Chondrocyte (in vitro differentiated cells): ENCODE measurements at regions not wholly inside any gene's neighbourhood (a gene's known extent, or its start where the extent isn't known, plus 50 kb on each side); places are given as distances from the start of the nearest gene placed in this dataset.
"Not testable (repeated sequence)": the region's sequence is repeated elsewhere in the genome, so short reads cannot be mapped to it uniquely, and the experiment has no call there.

Experiments used
- DNase-seq: peaks from one replicate; pipeline ENCODE4 v3.0.0; 2021; ENCODE audit warnings: mixed read lengths, low spot score
- H3K27ac Mint-ChIP-seq: one replicate; pipeline ENCODE4 v1.8.0; 2021; ENCODE audit warnings: mild to moderate bottlenecking, moderate library complexity, mixed read lengths; ENCODE audit not compliant: unreplicated experiment
- H3K27me3 Mint-ChIP-seq: 2 replicates; pipeline ENCODE4 v1.8.0; 2021; ENCODE audit warnings: low read depth, mixed read lengths
- H3K36me3 Mint-ChIP-seq: 2 replicates; pipeline ENCODE4 v1.8.0; 2021; ENCODE audit warnings: low read depth, mixed read lengths
- H3K4me1 Mint-ChIP-seq: 2 replicates; pipeline ENCODE4 v1.8.0; 2021; ENCODE audit warnings: low read depth, mild to moderate bottlenecking, mixed read lengths
- H3K4me3 Mint-ChIP-seq: one replicate; pipeline ENCODE4 v1.8.0; 2021; ENCODE audit warnings: mild to moderate bottlenecking, moderate library complexity, mixed read lengths; ENCODE audit not compliant: unreplicated experiment
- H3K9me3 Mint-ChIP-seq: 2 replicates; pipeline ENCODE4 v1.8.0; 2021; ENCODE audit warnings: low read depth, mixed read lengths
- TF ChIP-seq, protein P1 (sequence below): fragments of 200-600 bp; sonication (generic); IDR thresholded peaks from 2 replicates; pipeline ENCODE4 v1.5.0; 2021; ENCODE audit warnings: antibody characterized with exemption, mild to moderate bottlenecking, moderate library complexity

- DNase-seq, result no peak
- Mint-ChIP-seq H3K36me3 (no peaks in the 10 kb centered on the region), H3K4me1 (no peaks in the 10 kb centered on the region), H3K27me3 (no peaks in the 10 kb centered on the region), H3K27ac (no peak overlapping the region), H3K9me3 (peaks cover 12% of the 10 kb centered on the region), H3K4me3 (no peak overlapping the region)
- TF ChIP-seq, protein P1, sequence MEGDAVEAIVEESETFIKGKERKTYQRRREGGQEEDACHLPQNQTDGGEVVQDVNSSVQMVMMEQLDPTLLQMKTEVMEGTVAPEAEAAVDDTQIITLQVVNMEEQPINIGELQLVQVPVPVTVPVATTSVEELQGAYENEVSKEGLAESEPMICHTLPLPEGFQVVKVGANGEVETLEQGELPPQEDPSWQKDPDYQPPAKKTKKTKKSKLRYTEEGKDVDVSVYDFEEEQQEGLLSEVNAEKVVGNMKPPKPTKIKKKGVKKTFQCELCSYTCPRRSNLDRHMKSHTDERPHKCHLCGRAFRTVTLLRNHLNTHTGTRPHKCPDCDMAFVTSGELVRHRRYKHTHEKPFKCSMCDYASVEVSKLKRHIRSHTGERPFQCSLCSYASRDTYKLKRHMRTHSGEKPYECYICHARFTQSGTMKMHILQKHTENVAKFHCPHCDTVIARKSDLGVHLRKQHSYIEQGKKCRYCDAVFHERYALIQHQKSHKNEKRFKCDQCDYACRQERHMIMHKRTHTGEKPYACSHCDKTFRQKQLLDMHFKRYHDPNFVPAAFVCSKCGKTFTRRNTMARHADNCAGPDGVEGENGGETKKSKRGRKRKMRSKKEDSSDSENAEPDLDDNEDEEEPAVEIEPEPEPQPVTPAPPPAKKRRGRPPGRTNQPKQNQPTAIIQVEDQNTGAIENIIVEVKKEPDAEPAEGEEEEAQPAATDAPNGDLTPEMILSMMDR, result no peak
Observed at GRCh38 chrX:1700757-1701156, 85.9 kb downstream of the ASMT start.

DNA sequence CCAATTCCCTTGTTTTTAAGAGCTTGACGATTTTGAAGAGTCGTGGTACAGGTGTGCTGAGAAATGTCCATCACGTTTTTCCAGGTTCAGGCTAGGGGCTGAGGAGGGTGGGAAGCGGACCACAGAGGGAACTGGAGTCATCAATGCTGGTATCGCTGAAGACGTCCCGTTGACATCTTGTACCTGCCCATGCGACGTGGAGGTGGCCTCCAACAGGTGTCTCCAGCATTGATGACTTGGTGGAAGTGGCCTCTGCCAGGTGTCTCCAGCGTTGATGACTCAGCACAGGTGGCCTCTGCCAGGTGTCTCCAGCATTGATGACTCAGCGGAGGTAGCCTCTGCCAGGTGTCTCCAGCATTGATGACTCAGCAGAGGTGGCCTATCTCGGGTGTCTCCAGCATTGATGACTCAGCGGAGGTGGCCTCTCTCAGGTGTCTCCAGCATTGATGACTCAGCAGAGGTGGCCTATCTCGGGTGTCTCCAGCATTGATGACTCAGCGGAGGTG, 86.6 kb downstream of the ASMT start:
- not testable (repeated sequence) for H3K4me1 Mint-ChIP-seq, H3K27ac Mint-ChIP-seq, H3K27me3 Mint-ChIP-seq, H3K4me3 Mint-ChIP-seq, H3K36me3 Mint-ChIP-seq, DNase-seq
- H3K9me3 Mint-ChIP-seq, result peaks cover 10% of the 10 kb centered on the region

GRCh38 chrX:1702142-1702541, 87.3 kb downstream of the ASMT start:
- H3K36me3 Mint-ChIP-seq, H3K27me3 Mint-ChIP-seq, DNase-seq, H3K4me3 Mint-ChIP-seq, H3K27ac Mint-ChIP-seq, H3K9me3 Mint-ChIP-seq, H3K4me1 Mint-ChIP-seq: not testable (repeated sequence)

DNA sequence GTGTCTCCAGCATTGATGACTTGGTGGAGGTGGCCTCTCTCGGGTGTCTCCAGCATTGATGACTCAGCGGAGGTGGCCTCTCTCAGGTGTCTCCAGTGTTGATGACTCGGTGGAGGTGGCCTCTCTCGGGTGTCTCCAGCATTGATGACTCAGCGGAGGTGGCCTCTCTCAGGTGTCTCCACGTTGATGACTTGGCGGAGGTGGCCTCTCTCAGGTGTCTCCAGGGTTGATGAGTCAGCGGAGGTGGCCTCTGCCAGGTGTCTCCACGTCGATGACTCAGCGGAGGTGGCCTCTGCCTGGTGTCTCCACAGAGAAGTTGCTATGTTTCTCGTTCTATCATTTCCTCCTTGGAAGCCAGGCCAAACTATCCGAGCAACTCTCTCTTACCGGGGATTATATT, 87.7 kb downstream of the ASMT start:
- H3K27me3 Mint-ChIP-seq, DNase-seq, H3K27ac Mint-ChIP-seq, H3K4me3 Mint-ChIP-seq, H3K36me3 Mint-ChIP-seq, H3K4me1 Mint-ChIP-seq, H3K9me3 Mint-ChIP-seq: not testable (repeated sequence)

GRCh38 chrX:1709277-1709676, 94.4 kb downstream of the ASMT start:
- not testable (repeated sequence) for H3K4me1 Mint-ChIP-seq, H3K36me3 Mint-ChIP-seq, H3K4me3 Mint-ChIP-seq, H3K27ac Mint-ChIP-seq, DNase-seq, H3K27me3 Mint-ChIP-seq, H3K9me3 Mint-ChIP-seq

- TF ChIP-seq, protein P1, result no peak
- DNase-seq, result no peak
- no peak overlapping the region for H3K27ac Mint-ChIP-seq
- H3K27me3 Mint-ChIP-seq, result peaks cover 2% of the 10 kb centered on the region
- H3K9me3 Mint-ChIP-seq, result no peaks in the 10 kb centered on the region
- H3K4me1 Mint-ChIP-seq, result no peaks in the 10 kb centered on the region
- H3K36me3 Mint-ChIP-seq, result no peaks in the 10 kb centered on the region
- H3K4me3 Mint-ChIP-seq, result no peak overlapping the region
Observed at GRCh38 chrX:1713296-1713695, 98.4 kb downstream of the ASMT start.

GRCh38 chrX:1717373-1717772, 102.5 kb downstream of the ASMT start:
- H3K4me3 Mint-ChIP-seq, result no peak overlapping the region
- H3K36me3 Mint-ChIP-seq, result no peaks in the 10 kb centered on the region
- no peak for DNase-seq
- no peak overlapping the region for H3K27ac Mint-ChIP-seq
- H3K27me3 Mint-ChIP-seq, result peaks cover 2% of the 10 kb centered on the region
- H3K4me1 Mint-ChIP-seq, result no peaks in the 10 kb centered on the region
- TF ChIP-seq, protein P1, result no peak
- no peaks in the 10 kb centered on the region for H3K9me3 Mint-ChIP-seq
